ENCODE measurements at regions not wholly inside any gene's neighbourhood (a gene's known extent, or its start where the extent isn't known, plus 50 kb on each side); places are given as distances from the start of the nearest gene placed in this dataset.

GRCh38 chr20:39611901-39612300 is 649.8 kb downstream of the DHX35 start:
- intact Hi-C loops (cut with micrococcal nuclease) (no loop called here), dilution Hi-C loops (cut with MboI; ENCODE audit: extremely low pct_ligation_motif_present, low sequenced_read_pairs) (no loop called here)
- no peak overlapping the region for H2AFZ ChIP-seq (ENCODE audit: low read depth, low read length)
- FAIRE-seq (no peak), DNase-seq (ENCODE audit: low read depth, low spot score) (no peak)
- H3K79me2 ChIP-seq (ENCODE audit: control insufficient read depth, insufficient read depth, low read length), result no peaks in the 10 kb centered on the region
- H3K9me1 ChIP-seq (replicated peaks; ENCODE audit: control insufficient read depth, extremely low read depth, insufficient read depth, low read length), result no peaks in the 10 kb centered on the region
- H3K27me3 ChIP-seq (ENCODE audit: control insufficient read depth in 2 of 2, insufficient read depth in 2 of 2, low read length in 2 of 2), result no peaks in the 10 kb centered on the region
- BruUV-seq (replicated peaks), result no TSS peak
- H3K27ac ChIP-seq (ENCODE audit: insufficient read depth, low read depth, low read length), result no peak overlapping the region
- H3K4me2 ChIP-seq (ENCODE audit: insufficient read depth, low read length), result no peak overlapping the region
- H3K4me1 ChIP-seq (ENCODE audit: control insufficient read depth, extremely low read depth, insufficient read depth, low read length), result no peaks in the 10 kb centered on the region
- H3K36me3 ChIP-seq (ENCODE audit: control insufficient read depth in 2 of 2, extremely low read depth in 1 of 2, insufficient read depth in 2 of 2, low read length in 2 of 2), result no peaks in the 10 kb centered on the region
- no peaks in the 10 kb centered on the region for H4K20me1 ChIP-seq (replicated peaks; ENCODE audit: control insufficient read depth, extremely low read depth, insufficient read depth, low read length)
- H3K9me3 ChIP-seq (replicated peaks; ENCODE audit: control insufficient read depth, insufficient read depth, low read length), result no peaks in the 10 kb centered on the region
- TF ChIP-seq POLR2A (IDR thresholded peaks at IDR 0.05; ENCODE audit: low read depth, low read length) (no peak), CTCF (IDR thresholded peaks at IDR 0.05; ENCODE audit: extremely low read depth in 1 of 2, insufficient read depth in 1 of 2, low read depth in 1 of 2, low read length in 2 of 2) (no peak), FOS (IDR thresholded peaks at IDR 0.05; ENCODE audit: borderline replicate concordance, insufficient read depth, low read length) (no peak), EZH2 (IDR thresholded peaks at IDR 0.05; ENCODE audit: borderline replicate concordance, low read depth, low read length, severe bottlenecking) (no peak), GATA2 (IDR thresholded peaks at IDR 0.05; ENCODE audit: insufficient read depth, insufficient read length, low read depth, low read length) (no peak), POLR2AphosphoS5 (IDR thresholded peaks at IDR 0.05; ENCODE audit: insufficient read depth, low read depth, low read length) (no peak), JUN (IDR thresholded peaks at IDR 0.05; ENCODE audit: borderline replicate concordance, insufficient read depth, insufficient read length, low read depth) (no peak), MYC (IDR thresholded peaks at IDR 0.05; ENCODE audit: low read depth, low read length) (no peak)
- TF ChIP-seq, protein P1, sequence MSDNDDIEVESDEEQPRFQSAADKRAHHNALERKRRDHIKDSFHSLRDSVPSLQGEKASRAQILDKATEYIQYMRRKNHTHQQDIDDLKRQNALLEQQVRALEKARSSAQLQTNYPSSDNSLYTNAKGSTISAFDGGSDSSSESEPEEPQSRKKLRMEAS (IDR thresholded peaks at IDR 0.05; ENCODE audit: insufficient read depth, insufficient read length), result no peak
- CTCF ChIA-PET, result no interaction called here
- H3K9ac ChIP-seq (replicated peaks; ENCODE audit: extremely low read depth, insufficient read depth, low read length), result no peak overlapping the region
- POLR2A ChIA-PET, result no interaction called here
- H3K4me3 ChIP-seq (replicated peaks in 1 of 3; ENCODE audit: insufficient read depth in 1 of 3, low read depth in 1 of 3, low read length in 3 of 3), result no peak overlapping the region
